HG02571 (cell line): ENCODE measurements at regions not wholly inside any gene's neighbourhood (a gene's known extent, or its start where the extent isn't known, plus 50 kb on each side); places are given as distances from the start of the nearest gene placed in this dataset.

Source experiments
- ATAC-seq: cut with Tn5 transposase; IDR thresholded peaks from one replicate; pipeline ENCODE4 v1.9.1; 2021; ENCODE audit warnings: mild to moderate bottlenecking, moderate library complexity; ENCODE audit not compliant: unreplicated experiment

DNA sequence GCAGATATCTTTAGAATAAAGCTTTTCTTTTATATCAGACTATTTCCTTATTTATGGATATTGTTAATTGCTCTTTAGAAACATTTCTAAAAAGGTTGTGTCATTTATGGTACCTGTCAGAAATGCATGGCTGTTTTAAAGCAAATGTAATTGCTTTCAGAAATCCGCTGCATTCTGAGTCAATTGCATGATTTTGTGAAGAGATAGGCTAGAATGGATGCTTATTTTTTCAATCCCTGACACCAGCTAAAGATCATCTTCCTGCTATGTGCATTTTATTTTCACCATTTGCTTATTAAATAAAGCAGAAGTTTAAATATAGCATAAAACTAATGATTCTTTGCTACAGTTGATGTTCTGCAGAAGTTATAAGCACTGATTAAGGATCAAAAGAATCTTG lies 170.2 kb upstream of the C9orf72 start:
- ATAC-seq: no peak

DNA sequence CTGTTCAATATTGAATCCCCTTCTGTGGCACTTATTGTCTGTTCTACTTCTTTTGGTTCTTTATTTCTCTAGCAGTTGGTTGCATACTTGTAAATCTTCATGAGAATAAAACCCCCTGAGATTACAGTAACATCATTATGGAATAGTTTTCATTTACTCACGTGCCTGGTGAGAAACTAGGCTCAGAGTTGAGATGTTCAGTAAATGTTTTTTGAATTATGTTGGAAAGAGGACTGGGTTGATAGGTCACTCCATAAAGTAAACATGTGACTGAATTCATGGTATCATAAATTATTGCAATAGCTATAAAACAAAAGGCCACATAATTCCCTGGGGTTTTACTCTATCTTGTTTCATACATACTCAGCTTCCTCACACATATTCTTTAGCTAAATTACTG lies 174.2 kb upstream of the C9orf72 start:
- ATAC-seq: no peak

DNA sequence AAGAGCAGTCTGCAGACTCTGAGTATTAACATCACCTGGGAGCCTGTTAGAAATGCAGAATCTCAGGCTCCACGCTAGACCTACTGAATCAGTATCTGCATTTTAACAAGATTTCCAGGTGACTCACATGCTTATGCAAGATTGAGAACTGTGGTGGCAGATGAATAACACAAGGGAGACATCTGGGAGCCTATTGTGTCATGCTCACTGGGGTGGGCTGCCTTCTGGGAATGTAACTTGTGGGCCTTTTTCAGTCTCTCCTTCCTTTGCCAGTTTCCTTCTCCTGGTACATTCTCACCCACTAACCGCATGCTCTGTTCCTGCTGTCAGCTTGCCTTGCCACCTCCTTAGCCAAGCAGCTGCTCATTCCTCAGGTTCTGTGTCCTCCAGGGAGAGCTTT lies 176.6 kb upstream of the C9orf72 start:
- ATAC-seq: no peak

DNA sequence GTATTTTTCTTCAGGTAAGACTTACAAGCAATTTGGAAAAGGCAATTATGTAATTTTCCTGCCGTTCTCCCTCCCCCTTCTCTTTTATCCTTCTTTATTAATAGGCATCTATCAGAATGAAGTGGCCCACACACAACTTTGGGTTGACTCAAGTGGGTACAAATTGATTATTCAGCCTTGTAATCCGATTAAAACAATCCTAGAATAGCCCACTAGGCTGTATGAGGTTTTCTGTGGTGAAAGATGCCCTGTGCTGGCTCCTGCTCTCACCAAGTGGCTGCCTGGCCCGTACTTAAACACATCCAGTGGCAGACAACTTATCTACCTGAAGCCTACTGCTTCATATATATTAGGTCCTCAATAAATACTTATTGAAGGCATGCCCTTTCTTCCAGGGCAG lies 177.3 kb upstream of the C9orf72 start:
- ATAC-seq: no peak

DNA sequence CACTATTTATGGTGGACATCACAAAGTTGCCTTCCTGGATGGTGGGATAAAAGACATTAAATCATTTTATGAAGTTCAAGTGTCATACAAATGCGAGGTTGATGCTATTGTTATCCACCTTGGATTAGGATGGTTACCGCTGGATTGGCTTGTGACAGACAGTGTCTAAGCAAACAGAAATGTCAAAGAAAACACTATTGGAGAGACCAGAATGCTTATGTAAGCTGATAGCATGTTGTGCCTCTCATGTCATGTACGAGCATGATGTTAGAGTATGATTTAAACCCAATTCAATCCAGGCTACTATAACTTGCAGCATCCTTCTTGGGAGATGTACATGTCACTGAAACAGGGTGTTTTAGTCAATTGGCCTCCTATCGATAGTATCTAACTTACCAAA lies 178.8 kb upstream of the C9orf72 start:
- no peak for ATAC-seq

DNA sequence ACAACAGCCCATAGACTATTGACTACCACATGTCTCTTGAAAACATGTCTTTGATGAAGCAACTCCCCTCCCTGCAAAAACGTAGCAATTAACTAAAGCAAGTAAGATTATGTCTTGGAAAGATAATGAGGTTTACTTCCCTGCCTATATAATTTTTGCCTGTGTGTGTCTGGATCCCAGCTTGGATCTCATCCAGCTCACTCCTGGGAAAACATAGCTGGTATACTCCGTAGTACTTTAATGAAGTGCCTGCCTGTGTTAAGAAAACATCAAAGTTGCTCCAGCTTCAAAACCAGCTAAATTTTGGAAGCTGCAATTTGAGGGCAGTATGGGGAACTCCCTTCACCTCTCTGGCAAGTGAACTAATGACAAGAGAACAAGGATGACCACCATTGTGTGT lies 182.6 kb upstream of the C9orf72 start:
- no peak for ATAC-seq

DNA sequence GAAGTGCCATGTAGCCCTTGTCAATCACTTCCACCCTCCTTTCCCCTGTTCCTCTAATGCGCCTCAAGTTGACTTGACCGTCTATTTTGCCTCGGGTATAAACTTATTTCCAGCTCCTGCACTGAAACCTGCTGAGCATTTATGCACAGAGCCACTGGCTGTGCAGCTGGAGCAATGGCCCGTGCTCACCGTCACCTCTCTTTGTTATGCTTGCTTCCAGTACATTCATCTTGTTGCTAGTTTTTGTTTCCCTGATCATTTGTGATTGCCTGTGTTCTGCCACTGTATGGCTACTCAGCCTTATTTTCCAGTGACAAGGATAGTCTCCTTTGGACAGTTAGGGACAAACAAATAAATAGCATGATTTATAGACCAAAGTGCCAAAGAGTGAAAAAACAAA lies 183.1 kb upstream of the C9orf72 start:
- ATAC-seq: no peak

DNA sequence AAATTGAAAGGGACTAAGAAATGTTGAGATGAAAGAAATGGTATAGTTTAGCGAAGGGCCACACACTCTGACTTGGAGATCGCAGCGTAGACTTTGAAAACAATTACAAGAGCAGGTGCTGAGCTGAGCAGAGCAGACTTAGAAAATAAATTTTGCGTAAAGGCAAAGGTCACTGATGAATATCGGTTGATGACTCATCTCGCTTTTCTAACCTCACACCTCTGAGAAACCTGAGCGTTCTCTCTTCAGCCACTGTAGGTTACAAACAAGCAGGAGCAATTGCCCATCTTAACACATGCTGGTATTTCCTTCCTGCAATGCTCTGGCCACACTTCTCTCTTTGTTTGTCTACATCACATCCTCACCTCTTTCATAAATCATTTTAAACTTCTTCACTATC lies 190.6 kb upstream of the C9orf72 start:
- ATAC-seq: no peak

DNA sequence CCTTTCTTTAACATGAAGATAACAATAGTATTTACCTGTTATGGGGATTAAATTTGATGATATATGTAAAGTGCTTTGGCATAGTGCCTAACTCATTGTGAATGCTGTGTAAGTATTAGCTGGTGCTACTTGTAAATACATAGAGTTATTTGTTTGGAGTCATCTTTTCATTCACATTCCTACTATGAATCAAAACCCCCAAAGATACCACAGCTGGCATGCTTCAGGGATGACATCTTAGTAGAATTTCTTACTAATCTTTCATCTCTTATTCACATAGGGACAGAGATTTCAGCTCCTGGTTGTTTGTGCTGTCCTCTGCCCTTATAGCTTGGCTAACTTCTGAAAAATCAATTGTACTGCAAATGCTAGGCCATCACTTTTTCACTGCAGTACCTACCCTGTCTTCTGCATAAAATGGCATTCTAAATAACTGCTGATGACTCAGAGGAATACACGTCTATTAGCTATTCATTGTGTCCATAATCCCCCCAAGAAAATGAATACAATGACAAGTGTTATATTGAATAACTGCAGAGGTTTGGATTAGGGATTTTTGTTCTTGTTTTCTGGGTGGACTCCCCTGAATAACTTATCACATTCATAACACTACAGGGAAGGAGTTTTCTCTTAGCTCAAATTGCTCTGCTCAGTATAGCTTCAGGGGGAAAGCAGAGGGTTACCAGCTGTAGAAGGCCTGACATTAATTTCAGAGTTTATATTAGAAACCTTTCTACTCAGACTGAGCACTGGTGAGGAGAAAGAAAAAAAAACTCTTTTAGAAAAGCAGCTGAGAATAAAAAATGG lies 192.2 kb upstream of the C9orf72 start:
- ATAC-seq: no peak

DNA sequence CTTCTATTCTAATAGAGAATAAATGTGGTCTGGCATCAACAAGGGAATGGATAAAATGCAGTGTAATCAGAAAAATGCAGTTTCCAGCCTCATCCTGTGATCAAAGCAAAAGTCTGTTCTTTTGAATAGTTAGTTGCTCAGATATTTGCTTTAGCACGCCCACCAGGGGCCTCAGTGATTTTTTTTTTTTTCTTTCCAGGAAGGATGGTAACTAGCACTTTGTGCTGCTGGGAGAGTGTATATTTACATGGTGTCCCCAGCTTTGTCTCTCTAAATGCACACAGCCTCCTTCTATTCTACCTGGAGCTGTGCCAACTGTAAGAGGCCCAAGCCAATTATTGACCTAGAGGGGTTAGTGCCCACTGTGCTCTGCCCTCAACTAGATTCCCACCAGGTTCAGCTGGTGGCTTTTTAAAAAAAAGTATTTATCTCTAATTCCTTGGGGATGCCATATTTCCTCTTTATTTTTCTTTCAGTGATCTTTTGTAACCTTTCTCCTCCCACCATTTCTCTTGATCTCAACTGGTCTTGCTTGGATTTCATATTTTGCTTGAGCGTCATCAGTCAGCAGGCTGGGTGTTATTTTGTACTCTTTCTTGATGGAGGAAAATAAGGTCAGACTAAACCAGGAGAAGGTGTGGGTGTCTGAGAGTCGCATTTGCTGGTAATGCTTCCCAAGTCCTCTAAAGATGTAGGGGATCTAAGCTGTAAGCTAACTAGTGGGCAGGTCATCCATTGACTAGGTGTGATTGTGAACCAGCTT lies 193.0 kb upstream of the C9orf72 start:
- no peak for ATAC-seq

DNA sequence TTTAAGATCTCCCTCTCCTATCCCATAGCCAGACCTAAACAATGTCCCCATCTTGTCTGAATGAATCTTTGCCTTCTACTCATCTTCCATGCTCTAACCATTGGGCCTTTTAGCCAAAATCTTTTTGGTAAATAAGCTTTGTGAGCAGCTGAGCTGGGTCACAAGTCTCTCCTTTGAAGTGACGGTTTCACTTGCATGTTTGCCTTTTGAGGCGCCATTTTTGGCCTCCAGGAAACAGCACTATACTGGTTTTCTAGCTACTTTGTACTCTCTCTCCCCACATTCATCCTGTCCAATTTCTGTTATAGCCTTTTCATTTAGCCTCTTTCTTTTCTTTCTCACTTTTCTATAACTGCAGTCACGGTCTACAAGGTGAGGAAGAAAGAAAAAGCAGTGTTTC lies 195.5 kb upstream of the C9orf72 start:
- ATAC-seq: no peak

DNA sequence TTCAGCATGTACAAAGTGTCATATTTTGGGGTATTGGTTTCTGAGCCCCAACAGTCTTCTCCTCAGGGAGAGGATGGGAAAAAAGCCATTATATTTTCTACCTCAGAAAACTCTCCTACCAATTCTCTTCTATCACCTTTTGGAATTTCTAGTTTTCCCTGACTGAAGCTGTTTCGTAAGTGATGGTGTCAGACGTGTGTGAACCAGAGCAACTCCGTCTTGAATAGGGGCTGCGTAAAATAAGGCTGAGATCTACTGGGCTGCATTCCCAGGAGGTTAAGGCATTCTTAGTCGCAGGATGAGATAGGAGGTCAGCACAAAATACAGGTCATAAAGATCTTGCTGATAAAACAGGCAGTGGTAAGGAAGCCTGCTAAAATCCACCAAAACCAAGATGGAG lies 197.3 kb upstream of the C9orf72 start:
- no peak for ATAC-seq

DNA sequence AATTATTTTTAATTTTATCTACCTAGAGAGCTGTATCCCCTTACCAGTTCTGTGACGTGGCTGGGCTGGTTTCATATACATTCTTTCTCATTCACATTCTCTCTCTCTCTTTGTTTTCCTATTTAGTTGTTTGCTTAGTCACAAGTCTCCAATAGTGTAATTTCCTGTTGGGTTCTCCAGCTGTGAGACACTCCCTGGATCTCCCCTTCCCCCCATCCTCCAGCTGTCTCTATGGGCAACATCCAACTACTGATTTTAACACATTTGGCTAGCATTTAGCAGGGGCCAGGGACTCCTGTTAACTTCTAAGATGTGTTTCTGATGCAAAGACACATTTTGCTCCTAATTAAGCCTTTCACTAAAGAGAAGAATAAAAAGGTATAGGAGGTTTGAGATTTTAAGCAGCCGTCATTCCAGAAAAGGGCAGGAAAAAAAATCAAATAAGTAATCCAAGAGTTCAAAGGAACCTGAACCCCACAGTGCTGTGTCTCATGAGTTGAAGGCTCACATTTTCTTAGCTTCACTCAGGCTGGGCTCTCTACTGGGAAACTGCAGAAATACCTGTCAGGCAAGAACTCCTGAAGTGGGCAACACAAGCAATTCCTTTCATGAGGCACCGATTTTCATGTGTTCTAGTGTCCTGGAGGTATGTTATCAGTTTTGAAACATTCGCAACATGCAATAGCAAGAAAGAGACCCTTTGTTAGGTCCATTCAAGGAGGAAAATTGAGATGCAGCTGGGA lies 198.7 kb upstream of the C9orf72 start:
- no peak for ATAC-seq

DNA sequence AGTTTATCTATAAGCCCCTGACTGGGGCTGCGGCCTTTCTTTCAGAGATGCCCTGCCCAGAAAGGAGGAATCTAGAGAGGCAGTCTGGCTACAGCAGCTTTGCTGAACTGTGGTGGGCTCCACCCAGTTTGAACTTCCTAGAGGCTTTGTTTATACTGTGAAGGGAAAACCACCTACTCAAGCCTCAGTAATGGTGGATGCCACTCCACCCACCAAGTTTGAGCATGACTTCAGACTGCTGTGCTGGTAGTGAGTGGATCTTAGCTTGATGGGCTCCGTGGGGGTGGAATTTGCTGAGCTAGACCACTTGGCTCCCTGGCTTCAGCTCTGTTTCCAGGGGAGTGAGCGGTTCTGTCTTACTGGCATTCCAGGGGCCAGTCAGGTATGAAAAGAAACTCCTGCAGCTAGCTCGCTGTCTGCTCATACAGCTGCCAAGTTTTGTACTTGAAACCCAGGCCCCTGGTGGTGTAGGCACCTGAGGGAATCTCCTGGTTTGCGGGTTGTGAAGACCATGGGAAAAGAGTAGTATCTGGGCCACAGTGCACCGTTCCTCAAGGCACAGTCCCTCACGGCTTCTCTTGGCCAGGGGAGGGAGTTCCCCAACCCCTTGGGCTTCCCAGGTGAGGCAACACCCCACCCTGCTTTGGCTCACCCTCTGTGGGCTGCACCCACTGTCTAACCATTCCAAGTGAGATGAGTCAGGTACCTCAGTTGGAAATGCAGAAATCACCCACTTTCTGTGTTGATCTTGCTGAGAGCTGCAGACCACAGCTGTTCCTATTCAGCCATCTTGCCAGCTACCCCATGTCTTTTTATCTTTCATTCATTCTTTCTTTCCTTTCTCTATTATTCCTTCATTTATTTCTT lies 211.8 kb upstream of the C9orf72 start:
- no peak for ATAC-seq

DNA sequence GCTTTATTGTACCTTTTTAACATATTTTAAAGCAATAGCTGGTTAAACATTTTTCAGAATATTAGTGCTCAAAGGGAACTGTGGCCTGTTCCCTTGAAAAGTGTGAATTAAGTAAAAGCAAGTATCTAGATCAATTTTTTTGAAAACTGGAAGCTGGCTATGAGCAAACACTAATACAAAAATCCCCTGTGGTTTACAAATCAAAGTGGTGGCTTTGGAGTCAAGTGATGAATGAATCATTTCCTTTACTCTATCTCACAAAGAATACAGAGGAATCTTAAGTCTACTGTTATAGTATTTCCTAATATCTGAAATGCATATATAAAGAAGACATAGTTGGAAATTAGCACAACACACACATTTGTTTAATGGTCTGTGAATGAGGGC lies 212.4 kb upstream of the C9orf72 start:
- ATAC-seq: no peak

DNA sequence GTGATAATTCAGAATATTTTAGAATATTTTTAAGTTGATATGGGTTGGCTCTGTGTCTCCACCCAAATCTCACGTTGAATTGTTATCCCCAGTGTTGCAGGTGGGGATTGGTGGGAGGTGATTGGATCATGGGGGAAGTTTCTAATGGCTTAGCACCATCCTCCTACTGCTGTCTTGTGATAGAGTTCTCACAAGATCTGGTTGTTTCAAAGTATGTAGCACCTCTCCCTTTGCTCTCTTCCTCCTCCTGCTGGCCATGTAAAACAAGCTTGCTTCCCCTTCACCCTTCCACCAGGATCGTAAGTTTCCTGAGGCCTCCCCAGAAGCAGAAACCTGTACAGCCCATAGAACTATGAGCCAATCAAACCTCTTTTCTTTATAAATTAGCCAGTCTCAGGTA lies 214.6 kb upstream of the C9orf72 start:
- no peak for ATAC-seq

DNA sequence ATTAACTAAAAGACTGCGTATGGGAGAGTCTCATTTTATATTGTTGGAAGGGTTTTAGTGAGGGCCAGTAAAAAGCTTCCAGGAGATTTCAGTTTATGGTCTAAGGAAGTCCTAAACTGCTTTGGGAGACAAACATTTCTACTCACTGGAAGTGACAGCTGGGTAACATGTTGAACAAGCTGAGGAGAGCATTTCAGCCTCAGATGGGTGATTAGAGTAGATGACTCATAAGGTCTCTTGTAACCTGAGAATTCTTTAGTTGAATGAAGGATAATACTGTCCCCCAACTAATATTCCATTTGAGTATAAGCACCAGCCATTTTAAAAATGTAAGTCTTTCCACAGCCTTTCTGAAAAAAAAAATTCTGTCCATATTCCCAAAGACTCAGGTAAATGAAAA lies 218.0 kb upstream of the C9orf72 start:
- ATAC-seq: no peak

DNA sequence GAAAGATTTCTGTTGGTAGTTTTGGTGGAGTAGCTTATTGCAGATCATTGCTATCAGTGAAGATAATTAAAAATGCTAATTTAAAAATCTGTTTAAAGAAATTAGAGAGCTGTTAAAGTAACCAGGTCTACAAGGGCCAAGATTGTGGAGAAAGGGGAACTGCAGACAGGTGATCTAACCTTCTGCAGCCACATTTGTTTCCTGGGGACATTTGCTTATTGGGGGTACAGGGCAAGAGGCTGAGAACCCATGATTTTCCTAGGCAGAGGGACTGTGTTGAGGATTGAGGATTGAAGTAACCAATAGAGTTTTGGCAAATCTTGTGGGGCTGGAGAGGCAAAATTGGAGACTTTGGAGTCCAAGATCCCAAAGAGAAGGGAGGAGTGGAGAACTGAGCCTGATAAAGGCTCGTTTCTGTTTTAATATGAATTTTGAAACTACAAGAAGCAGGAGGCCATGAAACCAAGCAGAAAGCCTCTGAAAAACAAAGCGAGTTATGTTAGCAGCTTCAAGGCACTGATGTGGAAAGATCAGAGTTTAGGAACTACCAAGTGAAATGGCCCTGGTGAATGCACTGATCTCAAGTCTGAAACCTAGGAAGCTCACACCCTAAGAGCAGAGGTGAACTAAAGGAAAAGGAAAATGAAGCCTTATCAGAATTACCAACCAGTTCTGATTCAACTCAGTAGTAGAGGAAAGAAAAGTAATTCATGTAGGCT lies 219.8 kb upstream of the C9orf72 start:
- ATAC-seq: no peak

DNA sequence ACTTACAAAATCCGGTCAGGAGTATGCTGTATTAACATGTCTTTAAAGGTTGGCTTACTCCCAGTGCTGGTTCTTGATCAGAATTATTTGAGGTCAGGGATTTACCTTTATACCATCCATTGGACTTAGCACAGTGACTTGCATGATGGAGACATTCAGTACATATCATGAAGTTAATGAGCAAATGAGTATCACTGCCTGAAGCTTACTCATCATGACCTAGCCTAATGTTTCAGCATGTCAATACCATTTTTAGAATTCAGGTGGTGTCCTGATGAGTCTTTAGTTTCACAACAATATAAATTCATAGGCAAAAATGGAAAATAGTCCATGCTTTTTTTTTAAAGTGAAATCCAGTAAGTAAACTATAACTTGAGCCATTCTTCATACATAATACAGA lies 226.0 kb upstream of the C9orf72 start:
- no peak for ATAC-seq

DNA sequence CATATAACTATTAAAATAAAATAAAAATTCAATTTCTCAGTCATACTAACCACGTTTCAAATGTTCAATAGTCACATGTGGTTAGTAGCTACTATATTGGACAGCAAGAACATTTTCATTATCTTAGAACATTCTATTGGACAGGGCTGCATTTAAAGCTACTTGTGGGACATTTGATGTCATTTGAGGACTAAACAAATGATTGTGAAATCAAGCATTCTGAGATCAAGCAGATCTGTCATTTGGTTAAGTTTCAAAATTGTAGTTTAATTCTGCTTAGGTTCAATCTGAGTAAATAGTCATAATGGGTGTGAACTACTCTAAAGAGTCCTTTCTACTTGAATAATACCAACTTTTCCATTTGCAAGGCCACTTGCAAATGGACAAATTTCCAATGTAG lies 226.9 kb upstream of the C9orf72 start:
- ATAC-seq: no peak
